GM21423 (cell line): ENCODE measurements at regions not wholly inside any gene's neighbourhood (a gene's known extent, or its start where the extent isn't known, plus 50 kb on each side); places are given as distances from the start of the nearest gene placed in this dataset.

Experiments used
- ATAC-seq: cut with Tn5 transposase; IDR thresholded peaks from one replicate; pipeline ENCODE4 v1.9.1; 2021; ENCODE audit warnings: mild to moderate bottlenecking, moderate library complexity; ENCODE audit not compliant: unreplicated experiment

GRCh38 chr12:107888789-107889188, 114.3 kb downstream of the ASCL4 start:
- no peak for ATAC-seq

GRCh38 chr12:107891967-107892366, 117.5 kb downstream of the ASCL4 start:
- no peak for ATAC-seq

- ATAC-seq, result no peak
Observed at GRCh38 chr12:107894589-107894988, 120.1 kb downstream of the ASCL4 start.

GRCh38 chr12:107895966-107896365, 121.5 kb downstream of the ASCL4 start:
- no peak for ATAC-seq

- ATAC-seq, result no peak
Observed at GRCh38 chr12:107900588-107900987, 126.1 kb downstream of the ASCL4 start.

- ATAC-seq, result peak; percentile 99
Observed at GRCh38 chr12:107903341-107904061, 129.0 kb downstream of the ASCL4 start.

- ATAC-seq, result no peak
Observed at GRCh38 chr12:107906707-107907106, 132.2 kb downstream of the ASCL4 start.

- ATAC-seq, result peak; percentile 64
Observed at GRCh38 chr12:107912421-107913004, 138.0 kb downstream of the ASCL4 start.

- ATAC-seq, result no peak
Observed at GRCh38 chr12:107914460-107914977, 140.0 kb downstream of the ASCL4 start.

- no peak for ATAC-seq
Observed at GRCh38 chr12:107917912-107918800, 143.7 kb downstream of the ASCL4 start.

- ATAC-seq, result no peak
Observed at GRCh38 chr12:107921062-107921461, 146.6 kb downstream of the ASCL4 start.

- no peak for ATAC-seq
Observed at GRCh38 chr12:107925125-107925524, 150.6 kb downstream of the ASCL4 start.

GRCh38 chr12:107929436-107929835, 154.9 kb downstream of the ASCL4 start:
- ATAC-seq, result no peak

GRCh38 chr12:107931761-107932160, 157.3 kb downstream of the ASCL4 start:
- ATAC-seq, result no peak

- no peak for ATAC-seq
Observed at GRCh38 chr12:107938446-107938845, 163.9 kb downstream of the ASCL4 start.

- no peak for ATAC-seq
Observed at GRCh38 chr12:107948391-107948945, 174.0 kb downstream of the ASCL4 start.

- ATAC-seq, result no peak
Observed at GRCh38 chr12:107951024-107951423, 176.5 kb downstream of the ASCL4 start.

- no peak for ATAC-seq
Observed at GRCh38 chr12:107955966-107956643, 173.0 kb upstream of the WSCD2 start.

- no peak for ATAC-seq
Observed at GRCh38 chr12:107957459-107957858, 171.6 kb upstream of the WSCD2 start.

GRCh38 chr12:107963635-107964034, 165.5 kb upstream of the WSCD2 start:
- no peak for ATAC-seq

GRCh38 chr12:107967170-107967569, 161.9 kb upstream of the WSCD2 start:
- no peak for ATAC-seq
